ENCODE measurements at regions not wholly inside any gene's neighbourhood (a gene's known extent, or its start where the extent isn't known, plus 50 kb on each side); places are given as distances from the start of the nearest gene placed in this dataset.

GRCh38 chr1:58924016-58924565 lies 140.2 kb upstream of the JUN start:
- TF ChIP-seq REST (IDR thresholded peaks at IDR 0.05; ENCODE audit: insufficient read depth in 1 of 2, low read depth in 2 of 2, low read length in 2 of 2) (no peak), POLR2AphosphoS5 (IDR thresholded peaks at IDR 0.05; ENCODE audit: low read depth, low read length) (no peak), FOXP2 (optimal IDR thresholded peaks at IDR 0.05; ENCODE audit: borderline replicate concordance, extremely low read depth, extremely low read length, insufficient read depth) (no peak), TAF1 (IDR thresholded peaks at IDR 0.05; ENCODE audit: borderline replicate concordance, insufficient read depth, low read length) (no peak)

Data from PFSK-1 (cell line).